ENCODE measurements at regions not wholly inside any gene's neighbourhood (a gene's known extent, or its start where the extent isn't known, plus 50 kb on each side); places are given as distances from the start of the nearest gene placed in this dataset.

DNA sequence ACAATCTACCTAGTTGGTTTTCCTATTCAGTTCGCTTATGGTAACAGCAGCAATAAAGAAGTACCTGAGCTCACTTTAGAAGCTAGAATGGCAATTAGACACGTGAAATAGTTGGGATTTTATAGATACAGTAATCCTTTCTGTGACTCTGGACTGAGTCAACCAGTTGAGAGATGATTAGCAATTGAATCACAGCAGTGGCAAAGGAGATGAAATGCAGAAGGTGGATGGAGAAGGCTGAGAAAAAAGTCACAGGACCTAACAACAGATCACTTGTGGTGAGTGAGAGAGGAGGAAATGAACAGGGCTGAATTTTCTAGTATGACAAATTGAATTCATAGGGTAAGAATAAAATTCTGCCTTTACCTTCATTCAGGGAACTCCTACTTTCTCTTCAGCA, 197.1 kb upstream of the MAGEB18 start:
- TF ChIP-seq YY1 (IDR thresholded peaks at IDR 0.05; ENCODE audit: insufficient read depth, insufficient read length) (no peak), ZNF274 (IDR thresholded peaks at IDR 0.05; ENCODE audit: low read depth, low read length) (no peak), SUZ12 (IDR thresholded peaks at IDR 0.05; ENCODE audit: extremely low read depth, insufficient read depth, insufficient read length) (no peak)
